SJCRH30 (cell line): ENCODE measurements at regions not wholly inside any gene's neighbourhood (a gene's known extent, or its start where the extent isn't known, plus 50 kb on each side); places are given as distances from the start of the nearest gene placed in this dataset.
A peak's percentile ranks its signal among the peaks of the same experiment; 100 is the strongest.
"Not testable (repeated sequence)": the region's sequence is repeated elsewhere in the genome, so short reads cannot be mapped to it uniquely, and the experiment has no call there.

ENCODE experiments used
- DNase-seq, 2 experiments: peaks; one replicate each; pipeline ENCODE4 v3.0.0-alpha.2; 2015 to 2020
- H3K27ac ChIP-seq: fragments of 250-450 bp; sonication (Bioruptor Pico); 2 replicates; pipeline ENCODE4 v1.5.1; 2020; ENCODE audit warnings: mild to moderate bottlenecking, moderate library complexity
- H3K27me3 ChIP-seq: fragments of 250-450 bp; sonication (Bioruptor Pico); 2 replicates; pipeline ENCODE4 v1.5.1; 2020; ENCODE audit warnings: mild to moderate bottlenecking, moderate library complexity
- H3K36me3 ChIP-seq: fragments of 250-450 bp; sonication (Bioruptor Pico); 2 replicates; pipeline ENCODE4 v1.5.1; 2020; ENCODE audit warnings: mild to moderate bottlenecking, moderate library complexity
- H3K4me1 ChIP-seq: fragments of 250-450 bp; sonication (Bioruptor Pico); 2 replicates; pipeline ENCODE4 v1.5.1; 2020; ENCODE audit warnings: mild to moderate bottlenecking, moderate library complexity
- H3K4me3 ChIP-seq: fragments of 250-450 bp; sonication (Bioruptor Pico); 2 replicates; pipeline ENCODE4 v1.5.1; 2020; ENCODE audit warnings: mild to moderate bottlenecking, moderate library complexity
- H3K9me3 ChIP-seq: fragments of 250-450 bp; sonication (Bioruptor Pico); replicated peaks from 2 replicates; pipeline ENCODE4 v1.5.1; 2020; ENCODE audit warnings: mild to moderate bottlenecking, moderate library complexity

DNA sequence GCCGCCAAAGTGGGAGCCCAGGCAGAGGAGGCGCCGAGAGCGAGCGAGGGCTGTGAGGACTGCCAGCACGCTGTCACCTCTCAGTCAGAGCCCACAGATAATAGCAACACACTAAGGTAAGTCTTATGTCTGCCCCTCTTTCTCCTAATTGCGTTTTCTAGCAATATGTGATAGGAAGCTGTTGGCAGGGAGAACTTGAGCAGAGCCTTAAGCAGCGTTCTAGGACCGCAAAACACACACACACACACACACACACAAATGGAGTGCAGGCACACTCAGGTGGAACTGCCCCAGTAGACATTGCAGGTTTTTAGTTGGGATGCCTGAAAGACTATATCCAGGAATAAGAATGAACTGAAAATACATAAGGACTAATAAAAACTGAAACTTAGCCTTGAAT lies 1188.5 kb downstream of the NXPH1 start:
- H3K27ac ChIP-seq, result no peak overlapping the region
- H3K27me3 ChIP-seq, result no peaks in the 10 kb centered on the region
- H3K9me3 ChIP-seq, result peaks cover 6% of the 10 kb centered on the region; the same call in 1 of the 2 replicates
- DNase-seq, result no peak
- no peak overlapping the region for H3K4me3 ChIP-seq
- H3K4me1 ChIP-seq, result no peaks in the 10 kb centered on the region
- H3K36me3 ChIP-seq, result no peaks in the 10 kb centered on the region

DNA sequence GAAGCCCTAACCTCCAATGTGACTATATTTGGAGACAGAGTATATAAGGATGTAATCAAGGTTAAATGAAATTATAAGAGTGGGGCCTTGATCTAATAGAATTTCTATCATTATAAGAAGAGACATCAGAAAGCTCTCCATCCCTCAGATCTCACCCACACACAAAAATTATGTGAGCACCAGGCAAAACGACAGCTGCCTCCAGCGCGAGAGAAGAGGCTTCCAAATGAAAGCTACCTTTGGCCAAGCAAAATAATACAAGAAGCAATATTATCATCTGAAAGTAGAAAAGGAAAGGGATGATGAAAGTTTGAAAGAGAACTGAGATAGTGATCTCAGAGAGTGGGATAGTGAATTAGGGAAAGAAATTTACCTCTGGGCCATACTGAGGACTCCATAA lies 1192.5 kb downstream of the NXPH1 start:
- no peak for DNase-seq
- H3K4me3 ChIP-seq, result no peak overlapping the region
- no peak overlapping the region for H3K27ac ChIP-seq
- H3K27me3 ChIP-seq, result no peaks in the 10 kb centered on the region
- H3K36me3 ChIP-seq, result no peaks in the 10 kb centered on the region
- H3K4me1 ChIP-seq, result no peaks in the 10 kb centered on the region
- no peaks in the 10 kb centered on the region for H3K9me3 ChIP-seq

DNA sequence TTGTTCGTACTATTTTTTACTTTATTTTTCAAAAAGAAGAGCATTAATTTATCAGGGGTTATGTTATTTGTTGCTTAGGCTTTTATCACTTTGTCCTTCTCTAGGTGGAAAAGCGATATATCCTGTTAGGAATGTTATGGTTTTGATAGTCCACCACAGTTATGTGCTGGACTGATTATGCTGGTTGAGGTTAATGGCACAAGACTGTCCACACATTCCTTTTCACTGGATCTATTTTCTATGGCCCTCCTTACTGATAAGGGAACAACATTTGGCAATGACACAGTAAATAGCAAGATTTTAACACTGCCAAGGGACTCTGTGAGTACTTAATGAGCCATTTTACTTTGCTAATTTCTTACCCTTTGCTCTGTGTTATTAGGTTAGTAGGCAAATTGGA lies 1212.3 kb downstream of the NXPH1 start:
- H3K9me3 ChIP-seq, result no peaks in the 10 kb centered on the region
- H3K36me3 ChIP-seq, result no peaks in the 10 kb centered on the region
- H3K27me3 ChIP-seq, result no peaks in the 10 kb centered on the region
- H3K4me1 ChIP-seq, result peaks cover 3% of the 10 kb centered on the region
- H3K4me3 ChIP-seq, result no peak overlapping the region
- H3K27ac ChIP-seq, result no peak overlapping the region
- DNase-seq, result peak in 1 of 2 experiments; percentile 45

DNA sequence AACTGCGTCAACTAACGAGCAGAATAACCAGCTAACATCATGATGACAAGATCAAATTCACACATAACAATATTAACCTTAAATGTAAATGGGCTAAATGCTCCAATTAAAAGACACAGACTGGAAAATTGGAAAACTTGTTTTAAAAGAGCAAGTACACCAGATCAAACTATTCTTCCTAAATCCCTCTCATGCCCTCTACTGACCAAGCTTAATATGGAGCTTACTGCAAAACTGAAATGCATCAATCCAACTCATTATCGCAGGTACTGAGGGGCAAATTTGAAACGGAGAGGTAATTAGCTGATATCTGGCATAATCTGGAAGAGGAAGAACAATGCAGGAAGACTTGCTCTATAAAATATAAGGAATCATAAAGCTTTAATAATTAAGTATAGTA lies 1223.8 kb downstream of the NXPH1 start:
- H3K4me1 ChIP-seq, result no peaks in the 10 kb centered on the region
- peak in 1 of 2 experiments; percentile 29 for DNase-seq

DNA sequence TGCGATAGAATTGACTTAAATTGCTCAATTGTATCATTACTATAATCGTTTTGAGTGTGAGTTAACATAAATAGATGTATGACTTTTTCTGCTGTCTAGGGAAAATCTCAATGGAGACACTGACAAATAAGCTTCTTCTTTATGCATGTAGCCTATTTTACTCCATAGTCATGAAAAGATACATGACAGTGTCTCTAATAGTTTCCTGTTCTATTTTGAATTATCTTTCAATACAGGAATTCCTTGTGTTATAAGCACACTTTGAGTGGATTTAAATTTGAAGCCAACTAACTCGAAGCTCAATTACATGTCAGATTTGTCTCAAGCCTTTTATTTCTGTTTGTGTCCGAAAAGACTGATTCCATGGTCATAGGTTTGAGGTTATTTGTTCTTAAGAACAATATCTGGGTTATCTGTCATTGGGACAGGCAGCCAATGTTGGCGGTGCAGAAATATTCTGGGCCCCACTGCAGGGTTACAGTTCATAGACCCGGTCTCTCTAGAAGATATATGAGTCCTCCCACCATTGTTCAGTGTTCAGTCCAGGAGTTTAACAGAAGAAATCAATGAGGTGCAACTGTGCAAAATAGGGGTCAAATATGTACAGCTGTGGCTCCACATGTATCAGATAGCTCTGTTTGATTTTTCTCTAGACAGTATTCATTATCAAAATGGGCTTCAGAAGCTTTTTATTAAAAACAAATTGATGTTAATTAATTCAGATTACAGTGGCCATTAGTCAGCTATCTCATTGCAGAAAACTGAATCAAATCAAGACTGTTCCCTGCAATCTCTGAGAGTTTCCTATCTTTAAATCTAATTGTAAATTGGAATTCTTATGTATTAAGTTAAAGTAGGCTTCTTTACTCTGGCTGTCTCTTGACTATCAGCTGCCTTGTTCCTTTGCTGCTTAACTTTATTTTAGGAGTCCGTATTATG lies 1238.8 kb downstream of the NXPH1 start:
- Histone ChIP-seq H3K4me3 (no peak overlapping the region), H3K27me3 (no peaks in the 10 kb centered on the region), H3K27ac (no peak overlapping the region), H3K9me3 (no peaks in the 10 kb centered on the region), H3K4me1 (no peaks in the 10 kb centered on the region), H3K36me3 (no peaks in the 10 kb centered on the region)
- DNase-seq, result no peak

More for the DNA sequence above, 1223.8 kb downstream of the NXPH1 start:
- Histone ChIP-seq H3K36me3 (no peaks in the 10 kb centered on the region), H3K27ac (no peak overlapping the region), H3K4me3 (no peak overlapping the region), H3K9me3 (peaks cover 11% of the 10 kb centered on the region; the same call in 1 of the 2 replicates), H3K27me3 (no peaks in the 10 kb centered on the region)

DNA sequence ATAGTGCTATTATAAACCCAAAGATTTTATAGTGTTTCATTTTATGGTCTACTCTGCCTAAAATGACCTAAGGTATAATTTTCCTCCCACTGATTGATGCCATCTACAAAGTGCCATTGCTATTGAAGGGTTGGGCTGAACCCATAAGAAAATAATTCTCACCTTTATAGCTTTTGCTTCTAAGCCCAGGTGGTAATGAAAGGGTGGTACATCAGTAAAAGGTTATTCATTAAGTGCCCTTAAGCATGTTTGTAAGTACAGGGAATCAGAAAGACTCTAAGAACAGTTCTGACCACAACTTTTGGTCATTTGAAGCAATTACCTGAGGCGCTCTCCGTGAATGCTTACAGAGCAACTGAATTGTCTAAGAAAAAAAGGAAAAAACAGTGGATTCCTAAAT lies 1247.3 kb downstream of the NXPH1 start:
- no peak overlapping the region for H3K4me3 ChIP-seq
- H3K36me3 ChIP-seq, result no peaks in the 10 kb centered on the region
- no peaks in the 10 kb centered on the region for H3K9me3 ChIP-seq
- H3K27me3 ChIP-seq, result no peaks in the 10 kb centered on the region
- no peak overlapping the region for H3K27ac ChIP-seq
- no peaks in the 10 kb centered on the region for H3K4me1 ChIP-seq
- no peak for DNase-seq

DNA sequence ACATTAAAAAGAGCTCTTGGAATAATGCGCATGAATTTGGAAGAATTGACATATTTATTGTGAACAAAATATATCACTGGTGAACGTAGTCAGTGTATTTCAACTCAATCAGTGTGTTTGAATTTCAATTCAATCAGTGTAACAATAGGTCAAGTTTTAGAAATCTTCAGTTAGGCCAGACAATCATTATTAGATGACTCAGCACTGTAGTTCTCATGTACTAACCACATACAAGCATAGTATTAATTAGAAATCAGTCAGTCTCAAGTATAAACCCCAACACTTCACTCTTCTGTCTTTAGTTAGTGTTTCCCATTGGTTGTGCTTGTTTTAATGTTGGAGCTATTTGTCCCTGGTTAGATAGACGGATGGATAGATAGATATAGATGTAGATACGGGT lies 1247.9 kb downstream of the NXPH1 start:
- no peak overlapping the region for H3K4me3 ChIP-seq
- H3K36me3 ChIP-seq, result no peaks in the 10 kb centered on the region
- no peaks in the 10 kb centered on the region for H3K4me1 ChIP-seq
- H3K27me3 ChIP-seq, result no peaks in the 10 kb centered on the region
- no peak overlapping the region for H3K27ac ChIP-seq
- DNase-seq, result no peak
- H3K9me3 ChIP-seq, result no peaks in the 10 kb centered on the region

DNA sequence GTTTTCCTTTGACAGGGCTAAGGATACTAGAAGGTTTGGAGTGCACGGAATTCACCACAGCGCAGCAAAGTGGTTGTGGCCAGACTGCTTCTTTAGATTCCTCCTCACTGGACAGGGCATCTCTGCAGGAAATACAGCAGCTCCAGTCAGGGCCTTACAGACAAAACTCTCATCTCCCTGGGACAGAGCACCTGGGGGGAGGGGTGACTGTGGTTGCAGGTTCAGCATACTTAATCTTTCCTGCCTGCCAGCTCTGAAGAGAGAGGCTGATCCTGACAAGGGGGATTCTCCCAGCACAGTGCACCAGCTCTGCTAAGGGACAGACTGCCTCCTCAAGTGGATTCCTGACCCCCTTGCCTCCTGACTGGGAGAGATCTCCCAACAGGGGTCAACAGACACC lies 1257.9 kb downstream of the NXPH1 start:
- Histone ChIP-seq H3K27me3 (no peaks in the 10 kb centered on the region), H3K4me3 (no peak overlapping the region), H3K36me3 (no peaks in the 10 kb centered on the region), H3K27ac (no peak overlapping the region), H3K9me3 (no peaks in the 10 kb centered on the region), H3K4me1 (no peaks in the 10 kb centered on the region)
- no peak for DNase-seq

DNA sequence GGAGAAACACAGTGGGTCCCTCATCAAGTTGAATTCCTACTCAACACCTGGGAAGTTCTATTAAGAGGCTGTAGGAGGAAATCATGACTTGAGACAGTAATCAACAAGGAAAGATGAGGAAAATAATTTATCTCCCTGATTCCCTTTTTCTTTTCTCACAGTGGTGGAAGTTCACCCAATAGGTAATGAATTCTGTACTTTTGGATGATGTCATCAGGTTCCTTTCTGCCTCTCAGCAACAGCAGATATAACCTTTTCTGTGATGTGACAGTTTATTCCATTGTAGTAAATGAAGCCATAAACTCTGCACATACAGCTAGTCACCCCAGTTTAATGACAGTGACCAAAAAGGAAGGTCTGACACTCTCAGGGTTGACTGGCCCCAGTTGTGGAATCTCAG lies 1265.0 kb downstream of the NXPH1 start:
- Histone ChIP-seq H3K36me3 (no peaks in the 10 kb centered on the region), H3K4me1 (no peaks in the 10 kb centered on the region), H3K9me3 (no peaks in the 10 kb centered on the region), H3K4me3 (no peak overlapping the region), H3K27me3 (no peaks in the 10 kb centered on the region), H3K27ac (no peak overlapping the region)
- no peak for DNase-seq

DNA sequence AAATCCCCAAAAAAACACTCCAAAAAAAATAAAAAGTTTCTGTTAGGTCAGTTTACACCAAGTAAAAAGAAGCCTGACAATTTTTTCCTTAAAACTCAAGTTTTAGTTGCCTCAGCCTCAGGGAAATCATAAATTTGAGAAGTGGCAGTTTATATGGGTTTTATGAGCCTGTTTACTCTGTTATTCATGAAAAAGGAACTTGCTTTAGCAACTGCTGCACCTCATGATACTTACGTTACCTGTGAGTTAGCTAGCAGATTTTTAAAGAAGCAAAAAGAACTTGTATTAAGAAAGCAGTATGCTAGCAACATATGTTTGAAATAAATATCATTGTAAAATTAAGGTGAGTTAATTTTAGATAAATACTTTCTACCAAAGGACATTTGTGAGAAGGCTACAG lies 1264.5 kb upstream of the PHF14 start:
- Histone ChIP-seq H3K27ac (no peak overlapping the region), H3K9me3 (no peaks in the 10 kb centered on the region), H3K27me3 (no peaks in the 10 kb centered on the region), H3K36me3 (no peaks in the 10 kb centered on the region), H3K4me1 (no peaks in the 10 kb centered on the region), H3K4me3 (no peak overlapping the region)
- no peak for DNase-seq

DNA sequence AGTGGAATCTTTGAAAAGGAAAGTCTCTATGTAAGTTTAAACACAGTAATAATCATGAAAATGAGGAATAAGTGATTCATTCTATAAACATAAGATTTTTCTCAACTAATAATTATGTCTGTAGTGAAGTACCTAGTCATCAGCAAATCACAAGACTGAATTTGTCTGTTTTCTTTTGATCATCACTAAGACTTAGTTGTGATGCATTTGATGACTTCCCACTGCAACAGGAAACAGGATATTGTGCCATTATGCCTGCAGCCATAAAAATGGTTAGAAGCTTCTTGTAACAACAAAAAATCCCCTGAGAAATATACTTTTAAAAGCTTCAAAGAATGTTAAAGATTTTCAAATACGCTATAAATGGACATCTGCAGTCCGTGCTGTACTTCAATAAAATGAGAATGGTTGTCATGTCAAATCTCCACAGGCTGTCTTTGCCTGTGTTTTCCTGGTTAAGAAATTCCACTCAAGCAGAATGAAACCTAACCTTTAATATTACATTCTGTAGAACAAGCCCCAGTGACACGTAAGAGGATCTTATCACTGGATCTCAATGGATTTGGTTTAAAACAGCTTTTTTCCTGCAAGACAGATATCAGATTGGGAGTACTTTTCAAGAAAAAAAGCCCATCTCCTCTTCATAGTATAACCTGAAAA lies 1262.3 kb upstream of the PHF14 start:
- DNase-seq, result no peak
- H3K36me3 ChIP-seq, result no peaks in the 10 kb centered on the region
- H3K4me3 ChIP-seq, result no peak overlapping the region
- no peaks in the 10 kb centered on the region for H3K9me3 ChIP-seq
- H3K27me3 ChIP-seq, result no peaks in the 10 kb centered on the region
- no peak overlapping the region for H3K27ac ChIP-seq
- H3K4me1 ChIP-seq, result no peaks in the 10 kb centered on the region

DNA sequence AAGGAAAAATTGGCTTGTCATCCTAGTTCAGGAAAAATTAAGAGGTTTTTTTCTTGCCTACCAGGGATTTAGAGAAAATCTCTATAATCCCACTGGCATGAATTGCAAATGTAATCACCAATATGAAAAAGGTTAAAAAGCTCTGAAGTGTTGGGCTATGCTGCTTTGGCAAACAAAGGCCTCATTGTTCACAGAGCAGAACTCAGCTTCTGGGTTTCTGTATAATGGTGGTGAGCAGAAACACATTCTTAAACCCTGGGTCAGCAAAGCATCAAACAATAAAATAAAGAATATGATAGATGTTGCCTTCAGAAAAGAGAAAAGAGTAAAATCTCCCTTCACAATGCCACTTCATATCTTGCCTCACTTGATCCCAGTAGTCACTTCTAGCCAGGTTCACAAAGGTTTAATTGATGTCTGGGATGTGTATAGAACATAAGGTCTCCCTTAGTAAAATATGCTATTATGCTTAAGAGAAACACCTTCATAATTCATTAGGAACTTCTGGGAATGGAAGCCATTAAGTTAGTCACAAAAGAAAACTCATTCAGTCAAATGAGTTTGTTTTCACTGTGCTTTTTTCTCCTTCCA lies 1255.5 kb upstream of the PHF14 start:
- Histone ChIP-seq H3K36me3 (no peaks in the 10 kb centered on the region), H3K27ac (no peak overlapping the region; the same call in 1 of the 2 replicates)
- peak; percentile 17 to 70 for DNase-seq

DNA sequence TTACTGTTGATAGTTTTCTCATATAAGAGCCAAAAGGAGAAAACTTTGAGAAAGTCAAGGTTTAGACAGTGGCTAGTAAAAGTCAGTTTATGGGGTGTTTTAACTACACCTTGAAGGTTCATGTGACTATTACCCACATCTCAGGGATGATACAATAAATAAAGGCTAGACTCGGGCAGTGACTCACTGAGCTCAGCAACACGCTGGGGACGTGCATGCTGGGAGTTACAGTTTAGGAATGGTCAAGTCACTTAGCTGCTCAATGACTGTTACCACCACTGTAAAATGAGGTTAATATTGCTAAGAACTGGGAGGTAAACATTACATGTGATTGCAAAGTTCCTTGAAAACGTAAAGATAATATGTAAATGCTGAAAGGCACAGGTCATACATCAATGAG lies 1254.4 kb upstream of the PHF14 start:
- Histone ChIP-seq H3K36me3 (no peaks in the 10 kb centered on the region), H3K27ac (no peak overlapping the region), H3K27me3 (no peaks in the 10 kb centered on the region), H3K4me3 (no peak overlapping the region), H3K9me3 (no peaks in the 10 kb centered on the region), H3K4me1 (peaks cover 9% of the 10 kb centered on the region)
- no peak for DNase-seq

More for the DNA sequence above, 1255.5 kb upstream of the PHF14 start:
- Histone ChIP-seq H3K4me1 (peaks cover 9% of the 10 kb centered on the region), H3K27me3 (no peaks in the 10 kb centered on the region), H3K9me3 (no peaks in the 10 kb centered on the region), H3K4me3 (no peak overlapping the region)

DNA sequence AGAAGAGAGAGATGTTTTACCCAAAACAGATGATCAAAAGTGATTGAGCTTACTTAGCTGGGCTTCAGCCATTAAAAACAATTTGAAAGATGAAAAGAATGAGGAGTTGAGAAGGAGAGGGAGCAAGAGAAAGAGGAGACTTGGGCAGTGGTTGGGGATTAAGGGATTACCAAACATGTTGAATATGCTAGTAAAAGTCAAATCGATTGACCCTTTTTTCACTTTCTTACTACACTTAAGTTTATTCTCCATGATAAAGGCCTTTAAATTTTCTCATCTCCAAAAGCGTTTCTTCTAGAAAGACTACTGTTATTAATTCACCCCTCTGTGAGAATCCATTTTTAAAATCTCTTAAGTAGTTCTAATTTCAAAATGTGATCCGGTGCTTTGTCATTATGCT lies 1254.0 kb upstream of the PHF14 start:
- H3K27me3 ChIP-seq, result no peaks in the 10 kb centered on the region
- no peak for DNase-seq
- H3K4me1 ChIP-seq, result peaks cover 9% of the 10 kb centered on the region
- H3K4me3 ChIP-seq, result no peak overlapping the region
- H3K9me3 ChIP-seq, result no peaks in the 10 kb centered on the region
- no peak overlapping the region for H3K27ac ChIP-seq
- H3K36me3 ChIP-seq, result no peaks in the 10 kb centered on the region

DNA sequence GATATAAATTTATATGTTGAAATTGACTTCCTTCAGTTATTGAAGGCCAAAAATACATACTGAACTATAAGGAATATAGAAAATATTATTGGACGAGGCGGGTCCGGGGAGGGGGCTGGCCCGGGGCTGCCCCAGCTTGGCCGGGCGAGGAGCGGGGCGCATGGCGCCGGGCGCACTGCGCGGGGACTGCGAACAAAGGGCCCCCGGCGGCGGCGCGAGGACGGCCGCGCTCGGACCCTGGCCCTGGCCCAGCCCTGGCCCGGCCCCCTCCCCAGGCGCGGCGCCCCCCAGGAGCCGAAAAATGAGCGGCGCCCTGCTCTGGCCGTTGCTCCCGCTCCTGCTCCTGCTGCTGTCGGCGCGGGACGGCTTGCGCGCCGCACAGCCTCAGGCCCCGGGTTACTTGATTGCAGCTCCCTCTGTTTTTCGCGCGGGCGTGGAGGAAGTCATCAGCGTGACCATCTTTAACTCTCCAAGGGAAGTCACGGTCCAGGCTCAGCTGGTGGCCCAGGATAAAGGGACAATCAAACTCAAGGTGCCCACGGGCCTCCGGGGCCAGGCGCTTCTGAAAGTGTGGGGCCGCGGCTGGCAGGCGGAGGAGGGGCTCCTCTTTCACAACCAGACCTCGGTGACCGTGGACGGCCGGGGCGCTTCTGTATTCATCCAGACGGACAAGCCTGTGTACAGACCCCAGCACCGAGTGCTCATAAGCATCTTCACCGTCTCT lies 1247.6 kb upstream of the PHF14 start:
- H3K4me3 ChIP-seq, H3K36me3 ChIP-seq, H3K9me3 ChIP-seq, H3K27me3 ChIP-seq, DNase-seq, H3K27ac ChIP-seq, H3K4me1 ChIP-seq: not testable (repeated sequence)
